ENCODE measurements at regions not wholly inside any gene's neighbourhood (a gene's known extent, or its start where the extent isn't known, plus 50 kb on each side); places are given as distances from the start of the nearest gene placed in this dataset.

GRCh38 chr17:74024871-74025531, 178.5 kb upstream of the RPL38 start:
- no peak for ATAC-seq
- Histone ChIP-seq H3K9me3 (no peaks in the 10 kb centered on the region), H3K36me3 (no peaks in the 10 kb centered on the region), H3K27me3 (peaks cover 0 to 37% (median 20%) of the 10 kb centered on the region in 7 donors), H3K4me1 (no peaks in the 10 kb centered on the region), H3K4me3 (no peak overlapping the region), H3K27ac (no peak overlapping the region)
- 24 to 37% methylated on average over 10 of the region's 10 CpGs for WGBS, 2 donors
- no peak for DNase-seq
- TF ChIP-seq, protein P1, sequence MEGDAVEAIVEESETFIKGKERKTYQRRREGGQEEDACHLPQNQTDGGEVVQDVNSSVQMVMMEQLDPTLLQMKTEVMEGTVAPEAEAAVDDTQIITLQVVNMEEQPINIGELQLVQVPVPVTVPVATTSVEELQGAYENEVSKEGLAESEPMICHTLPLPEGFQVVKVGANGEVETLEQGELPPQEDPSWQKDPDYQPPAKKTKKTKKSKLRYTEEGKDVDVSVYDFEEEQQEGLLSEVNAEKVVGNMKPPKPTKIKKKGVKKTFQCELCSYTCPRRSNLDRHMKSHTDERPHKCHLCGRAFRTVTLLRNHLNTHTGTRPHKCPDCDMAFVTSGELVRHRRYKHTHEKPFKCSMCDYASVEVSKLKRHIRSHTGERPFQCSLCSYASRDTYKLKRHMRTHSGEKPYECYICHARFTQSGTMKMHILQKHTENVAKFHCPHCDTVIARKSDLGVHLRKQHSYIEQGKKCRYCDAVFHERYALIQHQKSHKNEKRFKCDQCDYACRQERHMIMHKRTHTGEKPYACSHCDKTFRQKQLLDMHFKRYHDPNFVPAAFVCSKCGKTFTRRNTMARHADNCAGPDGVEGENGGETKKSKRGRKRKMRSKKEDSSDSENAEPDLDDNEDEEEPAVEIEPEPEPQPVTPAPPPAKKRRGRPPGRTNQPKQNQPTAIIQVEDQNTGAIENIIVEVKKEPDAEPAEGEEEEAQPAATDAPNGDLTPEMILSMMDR (IDR thresholded peaks at IDR 0.05) = no peak
- intact Hi-C loops (cut with DNase I) = loop anchor here in 1 of 10 donors (10.0 kb wide), 1 partner anchor 60 kb away; no protein-coding TSS in a partner anchor

DNA sequence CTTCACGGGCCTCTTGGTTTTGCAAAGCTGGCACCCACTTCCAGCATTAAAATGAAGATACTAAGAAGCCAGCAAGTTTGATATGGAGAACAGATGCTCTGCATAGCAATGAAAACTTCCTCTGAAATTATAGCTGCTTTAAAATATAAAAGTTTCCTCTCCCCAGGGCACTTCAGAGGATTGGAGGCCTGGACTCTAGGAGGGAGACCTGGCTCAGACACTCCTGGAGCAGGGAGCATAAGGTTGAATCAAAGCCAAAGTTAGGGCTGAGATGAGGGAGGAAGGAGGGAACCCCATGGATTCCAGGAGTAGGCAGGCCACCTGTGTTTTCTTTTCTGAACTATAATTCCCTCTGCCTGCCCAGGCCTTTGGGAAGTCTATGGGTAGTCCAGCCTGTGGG, 176.0 kb upstream of the RPL38 start:
- DNase-seq (no peak), ATAC-seq (no peak)
- H3K27me3 ChIP-seq = peaks cover 0 to 58% (median 29%) of the 10 kb centered on the region in 7 donors
- no peaks in the 10 kb centered on the region for H3K9me3 ChIP-seq
- 50 to 67% methylated on average over 1 of the region's 1 CpG for WGBS, 2 donors
- no peaks in the 10 kb centered on the region for H3K36me3 ChIP-seq
- H3K4me1 ChIP-seq = no peaks in the 10 kb centered on the region
- H3K27ac ChIP-seq = no peak overlapping the region
- TF ChIP-seq, protein P1 (IDR thresholded peaks at IDR 0.05) = no peak
- intact Hi-C loops (cut with DNase I) = loop anchor here in 1 of 10 donors (10.0 kb wide), 1 partner anchor 57 kb away; no protein-coding TSS in a partner anchor
- H3K4me3 ChIP-seq = no peak overlapping the region

GRCh38 chr17:74028354-74029116, 174.9 kb upstream of the RPL38 start:
- Histone ChIP-seq H3K27ac (no peak overlapping the region), H3K9me3 (no peaks in the 10 kb centered on the region), H3K36me3 (no peaks in the 10 kb centered on the region), H3K27me3 (peaks cover 0 to 69% (median 33%) of the 10 kb centered on the region in 7 donors), H3K4me1 (no peaks in the 10 kb centered on the region), H3K4me3 (no peak overlapping the region)
- intact Hi-C loops (cut with DNase I) = loop anchor here in 1 of 10 donors (10.0 kb wide), 1 partner anchor 56 kb away; no protein-coding TSS in a partner anchor
- TF ChIP-seq, protein P1 (IDR thresholded peaks at IDR 0.05) = no peak
- no peak for ATAC-seq
- no peak for DNase-seq
- WGBS, 2 donors = 64 to 71% methylated on average over 18 of the region's 18 CpGs

- Histone ChIP-seq H3K9me3 (no peaks in the 10 kb centered on the region), H3K4me1 (no peaks in the 10 kb centered on the region), H3K4me3 (no peak overlapping the region), H3K27ac (no peak overlapping the region), H3K27me3 (peaks cover 0 to 75% (median 30%) of the 10 kb centered on the region in 7 donors), H3K36me3 (no peaks in the 10 kb centered on the region)
- ATAC-seq (no peak), DNase-seq (no peak)
- WGBS, 2 donors = 76 to 79% methylated on average over 17 of the region's 17 CpGs
- intact Hi-C loops (cut with DNase I) = no loop called here
- TF ChIP-seq, protein P1 (IDR thresholded peaks at IDR 0.05) = no peak
Observed at GRCh38 chr17:74031316-74032090, 172.0 kb upstream of the RPL38 start.
